ENCODE measurements at regions not wholly inside any gene's neighbourhood (a gene's known extent, or its start where the extent isn't known, plus 50 kb on each side); places are given as distances from the start of the nearest gene placed in this dataset.

- WGBS (ENCODE audit: insufficient coverage) = 92% methylated on average over 2 of the region's 5 CpGs
- Mint-ChIP-seq H3K9me3 (peaks cover 0 to 5% (median 2%) of the 10 kb centered on the region in 7 donors), H3K4me1 (no peaks in the 10 kb centered on the region), H3K4me3 (no peak overlapping the region), H3K27me3 (ENCODE audit: low read depth in 3 of 3) (peaks cover 0 to 2% (median 0%) of the 10 kb centered on the region in 3 donors), H3K36me3 (no peaks in the 10 kb centered on the region), H3K27ac (no peak overlapping the region)
- Histone ChIP-seq H3K4me2 (replicated peaks; ENCODE audit: extremely low read depth, low read length, poor library complexity, severe bottlenecking) (no peak overlapping the region), H3K27ac (ENCODE audit: low read depth in 1 of 2, low read length in 2 of 2) (no peak overlapping the region), H2AFZ (ENCODE audit: insufficient read depth, low read depth, low read length, poor library complexity, severe bottlenecking) (no peak overlapping the region), H3K4me3 (replicated peaks in 1 of 3; ENCODE audit: low read depth in 2 of 3, low read length in 3 of 3) (no peak overlapping the region), H4K20me1 (ENCODE audit: insufficient read depth, low read length) (no peaks in the 10 kb centered on the region), H3K9me3 (replicated peaks in 1 of 2; ENCODE audit: control insufficient read depth in 1 of 2, insufficient read depth in 1 of 2, low read length in 2 of 2) (peaks cover 3 to 4% of the 10 kb centered on the region in 2 donors), H3K36me3 (replicated peaks in 1 of 2; ENCODE audit: control insufficient read depth in 1 of 2, insufficient read depth in 2 of 2, low read length in 2 of 2) (no peaks in the 10 kb centered on the region), H3K27me3 (ENCODE audit: control insufficient read depth in 2 of 2, insufficient read depth in 2 of 2, low read length in 2 of 2) (no peaks in the 10 kb centered on the region), H3K9ac (ENCODE audit: insufficient read depth, low read length, poor library complexity, severe bottlenecking) (no peak overlapping the region), H3K4me1 (ENCODE audit: control insufficient read depth in 1 of 2, insufficient read depth in 2 of 2, low read length in 2 of 2) (no peaks in the 10 kb centered on the region), H3K79me2 (ENCODE audit: insufficient read depth, low read length) (no peaks in the 10 kb centered on the region)
- DNase-seq = no peak
- intact Hi-C loops (cut with micrococcal nuclease) = no loop called here
- TF ChIP-seq, protein P1, sequence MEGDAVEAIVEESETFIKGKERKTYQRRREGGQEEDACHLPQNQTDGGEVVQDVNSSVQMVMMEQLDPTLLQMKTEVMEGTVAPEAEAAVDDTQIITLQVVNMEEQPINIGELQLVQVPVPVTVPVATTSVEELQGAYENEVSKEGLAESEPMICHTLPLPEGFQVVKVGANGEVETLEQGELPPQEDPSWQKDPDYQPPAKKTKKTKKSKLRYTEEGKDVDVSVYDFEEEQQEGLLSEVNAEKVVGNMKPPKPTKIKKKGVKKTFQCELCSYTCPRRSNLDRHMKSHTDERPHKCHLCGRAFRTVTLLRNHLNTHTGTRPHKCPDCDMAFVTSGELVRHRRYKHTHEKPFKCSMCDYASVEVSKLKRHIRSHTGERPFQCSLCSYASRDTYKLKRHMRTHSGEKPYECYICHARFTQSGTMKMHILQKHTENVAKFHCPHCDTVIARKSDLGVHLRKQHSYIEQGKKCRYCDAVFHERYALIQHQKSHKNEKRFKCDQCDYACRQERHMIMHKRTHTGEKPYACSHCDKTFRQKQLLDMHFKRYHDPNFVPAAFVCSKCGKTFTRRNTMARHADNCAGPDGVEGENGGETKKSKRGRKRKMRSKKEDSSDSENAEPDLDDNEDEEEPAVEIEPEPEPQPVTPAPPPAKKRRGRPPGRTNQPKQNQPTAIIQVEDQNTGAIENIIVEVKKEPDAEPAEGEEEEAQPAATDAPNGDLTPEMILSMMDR (IDR thresholded peaks at IDR 0.05) = no peak
Observed at GRCh38 chr3:78066287-78066686, 1026.4 kb downstream of the ROBO2 start.

DNA sequence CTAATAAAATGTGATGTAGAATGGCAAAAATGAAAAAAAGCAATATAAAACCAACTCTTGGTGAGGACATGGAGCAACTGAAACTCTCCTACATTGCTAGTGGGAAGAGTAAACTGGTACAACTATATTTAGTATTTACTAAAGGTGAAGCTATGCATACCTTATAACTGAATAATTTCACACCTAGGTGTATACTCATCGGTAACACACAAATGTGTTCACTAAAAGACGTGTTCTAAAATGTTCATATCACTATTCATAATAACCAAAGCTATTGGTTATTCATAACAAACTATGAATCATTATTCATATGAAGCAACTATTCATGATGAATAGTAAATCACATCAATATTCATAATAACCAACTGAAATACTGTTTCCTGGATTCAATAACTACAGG is 1030.3 kb downstream of the ROBO2 start:
- Mint-ChIP-seq H3K9me3 (peaks cover 0 to 4% (median 2%) of the 10 kb centered on the region in 7 donors), H3K27ac (no peak overlapping the region), H3K36me3 (no peaks in the 10 kb centered on the region), H3K4me3 (no peak overlapping the region), H3K27me3 (ENCODE audit: low read depth in 3 of 3) (no peaks in the 10 kb centered on the region), H3K4me1 (no peaks in the 10 kb centered on the region)
- Histone ChIP-seq H3K27me3 (ENCODE audit: control insufficient read depth in 2 of 2, insufficient read depth in 2 of 2, low read length in 2 of 2) (no peaks in the 10 kb centered on the region), H3K4me2 (replicated peaks; ENCODE audit: extremely low read depth, low read length, poor library complexity, severe bottlenecking) (no peak overlapping the region), H3K36me3 (replicated peaks in 1 of 2; ENCODE audit: control insufficient read depth in 1 of 2, insufficient read depth in 2 of 2, low read length in 2 of 2) (no peaks in the 10 kb centered on the region), H4K20me1 (ENCODE audit: insufficient read depth, low read length) (no peaks in the 10 kb centered on the region), H3K4me1 (ENCODE audit: control insufficient read depth in 1 of 2, insufficient read depth in 2 of 2, low read length in 2 of 2) (no peaks in the 10 kb centered on the region), H3K79me2 (ENCODE audit: insufficient read depth, low read length) (no peaks in the 10 kb centered on the region), H3K9ac (ENCODE audit: insufficient read depth, low read length, poor library complexity, severe bottlenecking) (no peak overlapping the region), H3K9me3 (replicated peaks in 1 of 2; ENCODE audit: control insufficient read depth in 1 of 2, insufficient read depth in 1 of 2, low read length in 2 of 2) (no peaks in the 10 kb centered on the region), H2AFZ (ENCODE audit: insufficient read depth, low read depth, low read length, poor library complexity, severe bottlenecking) (no peak overlapping the region), H3K27ac (ENCODE audit: low read depth in 1 of 2, low read length in 2 of 2) (no peak overlapping the region), H3K4me3 (replicated peaks in 1 of 3; ENCODE audit: low read depth in 2 of 3, low read length in 3 of 3) (no peak overlapping the region)
- WGBS (ENCODE audit: insufficient coverage) = no CpG with 5 or more reads among the region's 2 CpGs
- DNase-seq = no peak
- intact Hi-C loops (cut with micrococcal nuclease) = no loop called here
- TF ChIP-seq, protein P1 (IDR thresholded peaks at IDR 0.05) = no peak

All from CD14-positive monocyte (primary cell).